ENCODE measurements at regions not wholly inside any gene's neighbourhood (a gene's known extent, or its start where the extent isn't known, plus 50 kb on each side); places are given as distances from the start of the nearest gene placed in this dataset.

- TF ChIP-seq POLR2A (IDR thresholded peaks at IDR 0.05; ENCODE audit: low read depth, low read length) (no peak), TAF1 (IDR thresholded peaks at IDR 0.05; ENCODE audit: borderline replicate concordance, low read depth, low read length) (no peak)
These were observed 205.3 kb upstream of the MTNR1B start for GRCh38 chr11:92764128-92764527.
